Glutamatergic neuron (in vitro differentiated cells): ENCODE measurements at regions not wholly inside any gene's neighbourhood (a gene's known extent, or its start where the extent isn't known, plus 50 kb on each side); places are given as distances from the start of the nearest gene placed in this dataset.

Source experiments
- DNase-seq: peaks from one replicate; pipeline ENCODE4 v3.0.0; 2022
- H3K27ac Mint-ChIP-seq: one replicate; pipeline ENCODE4 v1.8.0; 2020; ENCODE audit warnings: mild to moderate bottlenecking, mixed read lengths, inconsistent platforms; ENCODE audit not compliant: unreplicated experiment
- H3K27me3 Mint-ChIP-seq: one replicate; pipeline ENCODE4 v1.8.0; 2020; ENCODE audit warnings: mild to moderate bottlenecking, moderate library complexity, mixed read lengths, inconsistent platforms; ENCODE audit not compliant: unreplicated experiment
- H3K36me3 Mint-ChIP-seq: one replicate; pipeline ENCODE4 v1.8.0; 2020; ENCODE audit warnings: mild to moderate bottlenecking, mixed read lengths, inconsistent platforms; ENCODE audit not compliant: unreplicated experiment
- H3K4me1 Mint-ChIP-seq: one replicate; pipeline ENCODE4 v1.8.0; 2020; ENCODE audit warnings: mild to moderate bottlenecking, low read depth, mixed read lengths, inconsistent platforms; ENCODE audit not compliant: unreplicated experiment
- H3K4me3 Mint-ChIP-seq: one replicate; pipeline ENCODE4 v1.8.0; 2020; ENCODE audit warnings: mild to moderate bottlenecking, mixed read lengths, inconsistent platforms; ENCODE audit not compliant: unreplicated experiment
- H3K9me3 Mint-ChIP-seq: one replicate; pipeline ENCODE4 v1.8.0; 2020; ENCODE audit warnings: mild to moderate bottlenecking, moderate library complexity, mixed read lengths, inconsistent platforms; ENCODE audit not compliant: unreplicated experiment
- CTCF ChIP-seq: fragments of 200-600 bp; sonication (generic); IDR thresholded peaks from one replicate; pipeline ENCODE4 v1.5.0; 2021; ENCODE audit not compliant: partially characterized antibody, unreplicated experiment

GRCh38 chr7:79833616-79834015 is 301.0 kb upstream of the GNAI1 start:
- no peak overlapping the region for H3K27ac Mint-ChIP-seq
- H3K36me3 Mint-ChIP-seq, result no peaks in the 10 kb centered on the region
- no peaks in the 10 kb centered on the region for H3K9me3 Mint-ChIP-seq
- no peak for TF ChIP-seq CTCF
- no peaks in the 10 kb centered on the region for H3K27me3 Mint-ChIP-seq
- H3K4me3 Mint-ChIP-seq, result no peak overlapping the region
- no peak for DNase-seq
- H3K4me1 Mint-ChIP-seq, result no peaks in the 10 kb centered on the region

- Mint-ChIP-seq H3K9me3 (no peaks in the 10 kb centered on the region), H3K27ac (no peak overlapping the region), H3K27me3 (no peaks in the 10 kb centered on the region), H3K36me3 (no peaks in the 10 kb centered on the region), H3K4me3 (no peak overlapping the region), H3K4me1 (no peaks in the 10 kb centered on the region)
- DNase-seq, result no peak
- TF ChIP-seq CTCF, result no peak
Measured at GRCh38 chr7:79828866-79829265, 305.8 kb upstream of the GNAI1 start.

GRCh38 chr7:79823246-79823951 is 311.2 kb upstream of the GNAI1 start:
- Mint-ChIP-seq H3K27ac (no peak overlapping the region), H3K4me3 (no peak overlapping the region), H3K36me3 (no peaks in the 10 kb centered on the region), H3K27me3 (no peaks in the 10 kb centered on the region), H3K9me3 (no peaks in the 10 kb centered on the region), H3K4me1 (peaks cover 10% of the 10 kb centered on the region)
- no peak for TF ChIP-seq CTCF
- DNase-seq, result no peak

GRCh38 chr7:79822620-79823240 is 311.9 kb upstream of the GNAI1 start:
- Mint-ChIP-seq H3K27ac (peak overlapping the region; percentile 24), H3K4me3 (no peak overlapping the region), H3K4me1 (peaks cover 10% of the 10 kb centered on the region), H3K9me3 (no peaks in the 10 kb centered on the region), H3K36me3 (no peaks in the 10 kb centered on the region), H3K27me3 (no peaks in the 10 kb centered on the region)
- DNase-seq, result no peak
- TF ChIP-seq CTCF, result no peak

GRCh38 chr7:79820387-79820786 is 314.2 kb upstream of the GNAI1 start:
- peaks cover 10% of the 10 kb centered on the region for H3K4me1 Mint-ChIP-seq
- no peaks in the 10 kb centered on the region for H3K27me3 Mint-ChIP-seq
- TF ChIP-seq CTCF, result no peak
- no peak overlapping the region for H3K27ac Mint-ChIP-seq
- H3K36me3 Mint-ChIP-seq, result no peaks in the 10 kb centered on the region
- H3K9me3 Mint-ChIP-seq, result no peaks in the 10 kb centered on the region
- peak; percentile 37 for DNase-seq
- H3K4me3 Mint-ChIP-seq, result no peak overlapping the region
